K562 (cell line): ENCODE measurements at regions not wholly inside any gene's neighbourhood (a gene's known extent, or its start where the extent isn't known, plus 50 kb on each side); places are given as distances from the start of the nearest gene placed in this dataset.

ENCODE experiments used
- FOXJ3 ChIP-seq: sonication (generic); formaldehyde crosslinking; IDR thresholded peaks from 2 replicates; pipeline ENCODE4 v1.4.0; 2020; ENCODE audit warnings: mild to moderate bottlenecking, missing genetic modification reagents
- NKRF ChIP-seq: fragments of 450-650 bp; IDR thresholded peaks from 2 replicates; pipeline ENCODE4 v1.6.1; 2016; ENCODE audit warnings: borderline replicate concordance
- REST ChIP-seq, 2 experiments: fragments of 450-650 bp; formaldehyde crosslinking in 1 of 2; IDR thresholded peaks; 2 replicates each; pipeline versions ENCODE4 v1.4.0 to v1.6.1; 2014 to 2020; ENCODE audit warnings: mild to moderate bottlenecking in 2 of 2, borderline replicate concordance in 1 of 2, low read depth in 1 of 2

- TF ChIP-seq NKRF, result no peak
- TF ChIP-seq FOXJ3, result no peak
- TF ChIP-seq REST (IDR thresholded peaks at IDR 0.05; ENCODE audit: borderline replicate concordance), result peak; percentile 35; the same call in 1 of the 2 replicates
- TF ChIP-seq REST (CRISPR knock-in tag; IDR thresholded peaks at IDR 0.05; ENCODE audit: low read depth), result no peak
Observed at GRCh38 chr4:126957556-126957955, 675.2 kb upstream of the INTU start (continued).
